ENCODE measurements at regions not wholly inside any gene's neighbourhood (a gene's known extent, or its start where the extent isn't known, plus 50 kb on each side); places are given as distances from the start of the nearest gene placed in this dataset.

DNA sequence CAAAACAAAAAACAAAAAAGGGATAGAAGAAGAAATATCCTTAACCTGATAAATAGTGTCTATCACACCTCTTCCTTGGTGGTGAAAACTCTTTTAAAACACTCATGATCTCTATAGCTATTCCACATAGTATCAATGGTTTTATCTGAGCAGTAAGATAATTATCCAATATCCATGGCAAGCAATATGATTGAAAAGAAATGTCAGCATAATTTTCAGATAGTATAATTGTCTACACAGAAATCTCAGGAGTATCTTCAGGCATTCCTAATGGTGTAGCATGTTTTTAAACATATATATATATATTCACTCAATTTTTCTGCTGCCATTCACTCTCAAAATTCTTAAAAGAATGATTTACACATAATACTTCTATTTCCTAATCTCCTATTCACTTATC is 938.0 kb upstream of the SLC35B3 start:
- TF ChIP-seq, protein P1, sequence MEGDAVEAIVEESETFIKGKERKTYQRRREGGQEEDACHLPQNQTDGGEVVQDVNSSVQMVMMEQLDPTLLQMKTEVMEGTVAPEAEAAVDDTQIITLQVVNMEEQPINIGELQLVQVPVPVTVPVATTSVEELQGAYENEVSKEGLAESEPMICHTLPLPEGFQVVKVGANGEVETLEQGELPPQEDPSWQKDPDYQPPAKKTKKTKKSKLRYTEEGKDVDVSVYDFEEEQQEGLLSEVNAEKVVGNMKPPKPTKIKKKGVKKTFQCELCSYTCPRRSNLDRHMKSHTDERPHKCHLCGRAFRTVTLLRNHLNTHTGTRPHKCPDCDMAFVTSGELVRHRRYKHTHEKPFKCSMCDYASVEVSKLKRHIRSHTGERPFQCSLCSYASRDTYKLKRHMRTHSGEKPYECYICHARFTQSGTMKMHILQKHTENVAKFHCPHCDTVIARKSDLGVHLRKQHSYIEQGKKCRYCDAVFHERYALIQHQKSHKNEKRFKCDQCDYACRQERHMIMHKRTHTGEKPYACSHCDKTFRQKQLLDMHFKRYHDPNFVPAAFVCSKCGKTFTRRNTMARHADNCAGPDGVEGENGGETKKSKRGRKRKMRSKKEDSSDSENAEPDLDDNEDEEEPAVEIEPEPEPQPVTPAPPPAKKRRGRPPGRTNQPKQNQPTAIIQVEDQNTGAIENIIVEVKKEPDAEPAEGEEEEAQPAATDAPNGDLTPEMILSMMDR (IDR thresholded peaks at IDR 0.05) = no peak
- no peak for TF ChIP-seq POLR2A (IDR thresholded peaks at IDR 0.05)

All from uterus (tissue), 2 donors.